HepG2 (cell line): ENCODE measurements at regions not wholly inside any gene's neighbourhood (a gene's known extent, or its start where the extent isn't known, plus 50 kb on each side); places are given as distances from the start of the nearest gene placed in this dataset.

Experiments
- ATAC-seq: fragments of 200-7000 bp; cut with Tn5 transposase; 3 replicates; pipeline ENCODE4 v1.9.1; 2020; ENCODE audit warnings: mild to moderate bottlenecking, moderate library complexity
- BruUV-seq: library from RNA; stranded (reverse); fragments of 400-500 nt; replicated peaks from 2 replicates; lab custom pipeline; 2021; lab: Mats Ljungman, UMichigan
- CTCF ChIA-PET: fragments of 300-600 bp; formaldehyde crosslinking; extraction: SDS; loops from one replicate; lab custom pipeline; 2021; ENCODE audit warnings: low total read pairs, inconsistent platforms, low intra/inter-chr PET ratio; lab: Yijun Ruan, JAX
- POLR2A ChIA-PET: fragments of 350-600 bp; sonication (Branson Sonifier 250); formaldehyde crosslinking; loops from one replicate; lab custom pipeline; 2020; ENCODE audit warnings: antibody characterized with exemption, inconsistent platforms; lab: Yijun Ruan, JAX
- DNase-seq: peaks from one replicate; pipeline ENCODE4 v3.0.0-alpha.2; 2015; ENCODE audit warnings: low spot score
- FAIRE-seq: peaks from 3 replicates; lab custom pipeline; 2011; peaks lifted over from hg19 to GRCh38; lab: Jason Lieb, UNC
- H2AFZ ChIP-seq: one replicate; pipeline ENCODE4 v1.6.1; 2011; ENCODE audit warnings: low read length, inconsistent platforms
- H3K27ac ChIP-seq: fragments of 300-600 bp; 3 replicates; pipeline ENCODE4 v1.8.0; 2011; ENCODE audit warnings: mixed run types, mild to moderate bottlenecking, mixed read lengths, low read length, inconsistent platforms; ENCODE audit not compliant: insufficient read depth; ENCODE audit errors: extremely low read length
- H3K27me3 ChIP-seq, 2 experiments: fragments of 200-600 bp in 1 of 2; 2 replicates in 1 of 2; 3 replicates in 1 of 2; pipeline versions ENCODE4 v1.6.0 to v1.8.0; 2011; ENCODE audit warnings: low read length in 2 of 2, mild to moderate bottlenecking in 2 of 2, moderate library complexity in 2 of 2, inconsistent platforms in 1 of 2; ENCODE audit not compliant: insufficient read depth in 2 of 2, control insufficient read depth in 1 of 2
- H3K36me3 ChIP-seq, 2 experiments: fragments of 200-600 bp in 1 of 2; replicated peaks in 1 of 2; 2 replicates in 1 of 2; 3 replicates in 1 of 2; pipeline versions ENCODE4 v1.5.1 to v1.8.0; 2011; ENCODE audit warnings: low read length in 2 of 2, inconsistent platforms in 1 of 2; ENCODE audit not compliant: insufficient read depth in 2 of 2, control insufficient read depth in 1 of 2
- H3K4me1 ChIP-seq: 2 replicates; pipeline ENCODE4 v1.5.1; 2012; ENCODE audit warnings: low read length, inconsistent platforms; ENCODE audit not compliant: insufficient read depth
- H3K4me2 ChIP-seq: 2 replicates; pipeline ENCODE4 v1.6.0; 2011; ENCODE audit warnings: low read depth, low read length, inconsistent platforms
- H3K4me3 ChIP-seq, 3 experiments: fragments of 200-600 bp in 1 of 3; sonication (generic), shearing (Covaris generic) in 1 of 3; replicated peaks in 1 of 3; 2 replicates each; pipeline ENCODE4 v1.5.1; 2011 to 2016; ENCODE audit warnings: low read length in 3 of 3, inconsistent platforms in 2 of 3, low read depth in 2 of 3, mild to moderate bottlenecking in 2 of 3, control low read depth in 1 of 3, mixed read lengths in 1 of 3; ENCODE audit not compliant: insufficient read depth in 1 of 3
- H3K79me2 ChIP-seq: one replicate; pipeline ENCODE4 v1.6.1; 2011; ENCODE audit warnings: low read length, inconsistent platforms; ENCODE audit not compliant: insufficient read depth
- H3K9ac ChIP-seq: 2 replicates; pipeline ENCODE4 v1.6.0; 2011; ENCODE audit warnings: mild to moderate bottlenecking, low read depth, low read length, inconsistent platforms; ENCODE audit not compliant: insufficient read depth
- H3K9me3 ChIP-seq: 2 replicates; pipeline ENCODE4 v1.5.1; 2012; ENCODE audit warnings: mild to moderate bottlenecking, low read length
- H4K20me1 ChIP-seq: 2 replicates; pipeline ENCODE4 v1.6.0; 2011; ENCODE audit warnings: inconsistent platforms, mild to moderate bottlenecking, low read length, moderate library complexity; ENCODE audit not compliant: insufficient read depth
- EHMT2 ChIP-seq: fragments of 200-600 bp; sonication (generic); IDR thresholded peaks from 2 replicates; pipeline ENCODE4 v1.7.0; 2017; ENCODE audit warnings: antibody characterized with exemption, low read depth, low read length, borderline replicate concordance
- HMG20B ChIP-seq: conservative IDR thresholded peaks from 2 replicates; pipeline ENCODE4 v1.6.1; 2016; ENCODE audit warnings: missing genetic modification reagents, missing compliant biosample characterization
- HOXA5 ChIP-seq: sonication (generic); formaldehyde crosslinking; IDR thresholded peaks from 2 replicates; pipeline ENCODE4 v1.4.0; 2020; ENCODE audit warnings: missing genetic modification reagents
- SMYD3 ChIP-seq: sonication (generic); formaldehyde crosslinking; IDR thresholded peaks from 2 replicates; pipeline ENCODE4 v1.8.1; 2023; ENCODE audit warnings: mild to moderate bottlenecking, missing genetic modification reagents
- SP2 ChIP-seq: sonication (generic); formaldehyde crosslinking; IDR thresholded peaks from 2 replicates; pipeline ENCODE4 v1.5.1; 2020; ENCODE audit warnings: mild to moderate bottlenecking, missing genetic modification reagents
- TBL1XR1 ChIP-seq: fragments of 150-350 bp; IDR thresholded peaks from 2 replicates; pipeline ENCODE4 v1.6.1; 2014; ENCODE audit warnings: borderline replicate concordance, low read length; ENCODE audit not compliant: partially characterized antibody
- TSC22D2 ChIP-seq: sonication (generic); formaldehyde crosslinking; IDR thresholded peaks from 2 replicates; pipeline ENCODE4 v1.5.1; 2020; ENCODE audit warnings: missing genetic modification reagents, mild to moderate bottlenecking, borderline replicate concordance
- ZNF282 ChIP-seq: fragments of 450-650 bp; IDR thresholded peaks from 2 replicates; pipeline ENCODE4 v1.6.1; 2018; ENCODE audit not compliant: partially characterized antibody
- ZNF501 ChIP-seq: sonication (generic); formaldehyde crosslinking; IDR thresholded peaks from 2 replicates; pipeline ENCODE4 v1.5.1; 2020; ENCODE audit warnings: mild to moderate bottlenecking, moderate library complexity, missing genetic modification reagents
- WGBS: methylation state at CpG from one replicate; pipeline ENCODE4 v1.1.6; 2017; ENCODE audit warnings: low lambda C conversion rate; 5-methylcytosine and 5-hydroxymethylcytosine counted together
- in situ Hi-C: cut with HindIII; loops from 2 replicates; pipeline ENCODE4 v1.10.0; 2017; ENCODE audit warnings: low pct_unique_long_range_greater_than_20kb; ENCODE audit not compliant: extremely low pct_ligation_motif_present
- intact Hi-C: fragments of 100-400 bp; cut with micrococcal nuclease; formaldehyde crosslinking; loops from one replicate; pipeline ENCODE4 v1.10.0; 2022; ENCODE audit not compliant: unreplicated experiment
- TF ChIP-seq, protein P1 (sequence below): sonication (generic); formaldehyde crosslinking; IDR thresholded peaks from 2 replicates; pipeline ENCODE4 v1.4.0; 2020; ENCODE audit warnings: missing genetic modification reagents, borderline replicate concordance
- TF ChIP-seq, protein P2 (sequence below): sonication (generic); formaldehyde crosslinking; IDR thresholded peaks from 2 replicates; pipeline ENCODE4 v1.8.0; 2022; ENCODE audit warnings: mild to moderate bottlenecking, missing genetic modification reagents; ENCODE audit not compliant: insufficient replicate concordance

DNA sequence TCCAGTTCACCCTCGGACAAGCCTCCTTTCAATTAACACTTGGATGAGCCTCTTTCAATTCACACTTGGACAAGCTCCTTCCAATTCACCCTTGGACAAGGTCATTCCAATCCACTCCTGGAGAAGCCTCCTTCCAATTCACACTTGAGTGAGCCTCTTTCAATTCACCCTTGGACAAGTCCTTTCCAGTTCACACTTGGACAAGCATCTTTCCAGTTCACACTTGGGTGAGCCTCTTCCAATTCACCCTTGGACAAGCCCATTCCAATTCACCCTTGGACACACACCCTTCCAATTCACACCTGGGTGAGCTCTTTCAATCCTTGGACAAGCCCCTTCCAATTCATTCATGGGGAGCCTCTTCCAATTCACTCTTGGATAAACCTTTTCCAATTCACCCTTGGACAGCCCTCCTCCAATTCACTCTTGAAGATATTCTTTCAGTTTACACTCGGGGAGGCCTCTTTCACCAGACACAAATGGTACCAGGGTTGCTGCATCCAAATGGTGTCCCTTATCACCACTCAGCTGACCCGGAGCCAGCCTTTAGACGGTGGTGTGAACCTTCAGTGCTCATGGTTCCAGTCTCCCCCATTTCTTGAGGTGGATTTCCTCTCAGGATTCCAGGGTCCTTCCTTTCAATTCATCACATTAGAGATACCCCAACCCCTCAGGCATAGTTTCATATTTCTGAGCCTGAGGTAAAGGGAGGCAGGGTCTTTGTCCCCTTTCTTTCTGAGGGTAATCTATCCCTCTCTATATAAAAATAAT, 183.6 kb downstream of the SH3BP4 start:
- no peak for FAIRE-seq
- in situ Hi-C loops, result loop anchor here (5.0 to 10.0 kb wide), 2 partner anchors 359 to 612 kb away; partner anchors contain the start of gene AGAP1

More for the DNA sequence above, 183.6 kb downstream of the SH3BP4 start:
- no peak for ATAC-seq
- H3K4me3 ChIP-seq, result no peak overlapping the region
- H3K4me1 ChIP-seq, result no peaks in the 10 kb centered on the region
- H2AFZ ChIP-seq, result no peak overlapping the region
- H3K27ac ChIP-seq, result no peak overlapping the region
- intact Hi-C loops, result loop anchor here (5.0 kb wide), 1 partner anchor 362 kb away; no protein-coding TSS in a partner anchor
- ChIA-PET CTCF (interaction anchor here (1.2 to 2.0 kb wide), 5 partner anchors 364 to 611 kb away, joined by 3 to 36 read pairs (median 8); no protein-coding TSS in a partner anchor), POLR2A (no interaction called here)
- no peaks in the 10 kb centered on the region for H3K79me2 ChIP-seq
- H3K27me3 ChIP-seq, result peaks cover 0 to 36% of the 10 kb centered on the region in 2 experiments; a peak in 4 of 5 replicates
- no peaks in the 10 kb centered on the region for H3K36me3 ChIP-seq
- H3K9me3 ChIP-seq, result no peaks in the 10 kb centered on the region
- no peak overlapping the region for H3K9ac ChIP-seq
- no peak overlapping the region for H3K4me2 ChIP-seq
- no peaks in the 10 kb centered on the region for H4K20me1 ChIP-seq
- DNase-seq, result no peak
- TF ChIP-seq SMYD3 (CRISPR knock-in tag) (no peak), HOXA5 (0 out of 2 replicates have a peak, but pooled peaks have one; percentile 34), ZNF501 (0 out of 2 replicates have a peak, but pooled peaks have one; percentile 33), HMG20B (CRISPR knock-in tag) (no peak), SP2 (CRISPR knock-in tag) (0 out of 2 replicates have a peak, but pooled peaks have one; percentile 24), EHMT2 (no peak), TSC22D2 (CRISPR knock-in tag) (no peak), ZNF282 (no peak), TBL1XR1 (no peak)
- TF ChIP-seq, protein P1, sequence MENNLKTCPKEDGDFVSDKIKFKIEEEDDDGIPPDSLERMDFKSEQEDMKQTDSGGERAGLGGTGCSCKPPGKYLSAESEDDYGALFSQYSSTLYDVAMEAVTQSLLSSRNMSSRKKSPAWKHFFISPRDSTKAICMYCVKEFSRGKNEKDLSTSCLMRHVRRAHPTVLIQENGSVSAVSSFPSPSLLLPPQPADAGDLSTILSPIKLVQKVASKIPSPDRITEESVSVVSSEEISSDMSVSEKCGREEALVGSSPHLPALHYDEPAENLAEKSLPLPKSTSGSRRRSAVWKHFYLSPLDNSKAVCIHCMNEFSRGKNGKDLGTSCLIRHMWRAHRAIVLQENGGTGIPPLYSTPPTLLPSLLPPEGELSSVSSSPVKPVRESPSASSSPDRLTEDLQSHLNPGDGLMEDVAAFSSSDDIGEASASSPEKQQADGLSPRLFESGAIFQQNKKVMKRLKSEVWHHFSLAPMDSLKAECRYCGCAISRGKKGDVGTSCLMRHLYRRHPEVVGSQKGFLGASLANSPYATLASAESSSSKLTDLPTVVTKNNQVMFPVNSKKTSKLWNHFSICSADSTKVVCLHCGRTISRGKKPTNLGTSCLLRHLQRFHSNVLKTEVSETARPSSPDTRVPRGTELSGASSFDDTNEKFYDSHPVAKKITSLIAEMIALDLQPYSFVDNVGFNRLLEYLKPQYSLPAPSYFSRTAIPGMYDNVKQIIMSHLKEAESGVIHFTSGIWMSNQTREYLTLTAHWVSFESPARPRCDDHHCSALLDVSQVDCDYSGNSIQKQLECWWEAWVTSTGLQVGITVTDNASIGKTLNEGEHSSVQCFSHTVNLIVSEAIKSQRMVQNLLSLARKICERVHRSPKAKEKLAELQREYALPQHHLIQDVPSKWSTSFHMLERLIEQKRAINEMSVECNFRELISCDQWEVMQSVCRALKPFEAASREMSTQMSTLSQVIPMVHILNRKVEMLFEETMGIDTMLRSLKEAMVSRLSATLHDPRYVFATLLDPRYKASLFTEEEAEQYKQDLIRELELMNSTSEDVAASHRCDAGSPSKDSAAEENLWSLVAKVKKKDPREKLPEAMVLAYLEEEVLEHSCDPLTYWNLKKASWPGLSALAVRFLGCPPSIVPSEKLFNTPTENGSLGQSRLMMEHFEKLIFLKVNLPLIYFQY (CRISPR knock-in tag), result no peak
- TF ChIP-seq, protein P2, sequence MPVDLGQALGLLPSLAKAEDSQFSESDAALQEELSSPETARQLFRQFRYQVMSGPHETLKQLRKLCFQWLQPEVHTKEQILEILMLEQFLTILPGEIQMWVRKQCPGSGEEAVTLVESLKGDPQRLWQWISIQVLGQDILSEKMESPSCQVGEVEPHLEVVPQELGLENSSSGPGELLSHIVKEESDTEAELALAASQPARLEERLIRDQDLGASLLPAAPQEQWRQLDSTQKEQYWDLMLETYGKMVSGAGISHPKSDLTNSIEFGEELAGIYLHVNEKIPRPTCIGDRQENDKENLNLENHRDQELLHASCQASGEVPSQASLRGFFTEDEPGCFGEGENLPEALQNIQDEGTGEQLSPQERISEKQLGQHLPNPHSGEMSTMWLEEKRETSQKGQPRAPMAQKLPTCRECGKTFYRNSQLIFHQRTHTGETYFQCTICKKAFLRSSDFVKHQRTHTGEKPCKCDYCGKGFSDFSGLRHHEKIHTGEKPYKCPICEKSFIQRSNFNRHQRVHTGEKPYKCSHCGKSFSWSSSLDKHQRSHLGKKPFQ (CRISPR knock-in tag), result peak; percentile 86
- TF ChIP-seq, all 625 proteins: peak for 4
- no TSS peak for BruUV-seq
- WGBS, result 50% methylated on average over 4 of the region's 4 CpGs
